ENCODE measurements at regions not wholly inside any gene's neighbourhood (a gene's known extent, or its start where the extent isn't known, plus 50 kb on each side); places are given as distances from the start of the nearest gene placed in this dataset.
"Not testable (repeated sequence)": the region's sequence is repeated elsewhere in the genome, so short reads cannot be mapped to it uniquely, and the experiment has no call there.

DNA sequence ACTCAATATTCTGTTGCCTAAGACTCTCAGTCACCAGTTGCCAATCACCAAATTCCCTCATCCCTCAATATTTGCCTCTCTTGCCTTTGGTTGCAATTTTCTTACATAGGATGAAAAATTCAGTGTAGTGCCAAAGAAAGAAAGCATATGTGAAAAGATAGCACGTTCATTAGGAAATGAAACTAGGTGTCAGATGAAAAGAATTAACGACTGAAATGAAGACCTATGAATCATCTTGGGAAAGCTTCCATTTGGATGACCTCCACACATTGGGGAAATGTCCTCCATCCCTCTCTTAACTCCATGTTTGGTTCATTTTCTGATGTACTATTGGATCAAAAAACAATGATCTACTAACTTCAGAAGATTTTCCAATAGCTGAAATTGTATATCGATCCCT is 145.1 kb upstream of the MEOX2 start:
- no peak overlapping the region for H3K9ac ChIP-seq
- peaks cover 5% of the 10 kb centered on the region; the same call in 1 of the 2 replicates for H3K4me1 ChIP-seq
- no peaks in the 10 kb centered on the region for H3K27me3 ChIP-seq
- TF ChIP-seq Cebpa-rat (IDR thresholded peaks at IDR 0.05) = no peak
- no peak overlapping the region for H3K27ac ChIP-seq
- H3K9me3 ChIP-seq = no peaks in the 10 kb centered on the region
- no peak overlapping the region for H3K4me3 ChIP-seq
- no peaks in the 10 kb centered on the region for H3K36me3 ChIP-seq
- H3K4me2 ChIP-seq = no peak overlapping the region
- H4K20me1 ChIP-seq = no peaks in the 10 kb centered on the region

- Histone ChIP-seq H3K4me1 (peaks cover 5% of the 10 kb centered on the region; the same call in 1 of the 2 replicates), H3K4me2 (no peak overlapping the region), H3K27ac (no peak overlapping the region), H4K20me1 (no peaks in the 10 kb centered on the region), H3K9ac (no peak overlapping the region), H3K36me3 (no peaks in the 10 kb centered on the region), H3K27me3 (no peaks in the 10 kb centered on the region), H3K4me3 (no peak overlapping the region), H3K9me3 (no peaks in the 10 kb centered on the region)
- no peak for TF ChIP-seq Cebpa-rat (IDR thresholded peaks at IDR 0.05)
Measured at GRCh38 chr7:15829691-15830090, 143.2 kb upstream of the MEOX2 start.

- Histone ChIP-seq H3K27me3 (no peaks in the 10 kb centered on the region), H3K4me3 (no peak overlapping the region), H3K4me2 (no peak overlapping the region), H4K20me1 (no peaks in the 10 kb centered on the region), H3K9ac (no peak overlapping the region), H3K27ac (no peak overlapping the region), H3K4me1 (peaks cover 5% of the 10 kb centered on the region; the same call in 1 of the 2 replicates), H3K9me3 (no peaks in the 10 kb centered on the region), H3K36me3 (no peaks in the 10 kb centered on the region)
- TF ChIP-seq Cebpa-rat (IDR thresholded peaks at IDR 0.05) = no peak
Measured at GRCh38 chr7:15828881-15829280, 142.4 kb upstream of the MEOX2 start.

DNA sequence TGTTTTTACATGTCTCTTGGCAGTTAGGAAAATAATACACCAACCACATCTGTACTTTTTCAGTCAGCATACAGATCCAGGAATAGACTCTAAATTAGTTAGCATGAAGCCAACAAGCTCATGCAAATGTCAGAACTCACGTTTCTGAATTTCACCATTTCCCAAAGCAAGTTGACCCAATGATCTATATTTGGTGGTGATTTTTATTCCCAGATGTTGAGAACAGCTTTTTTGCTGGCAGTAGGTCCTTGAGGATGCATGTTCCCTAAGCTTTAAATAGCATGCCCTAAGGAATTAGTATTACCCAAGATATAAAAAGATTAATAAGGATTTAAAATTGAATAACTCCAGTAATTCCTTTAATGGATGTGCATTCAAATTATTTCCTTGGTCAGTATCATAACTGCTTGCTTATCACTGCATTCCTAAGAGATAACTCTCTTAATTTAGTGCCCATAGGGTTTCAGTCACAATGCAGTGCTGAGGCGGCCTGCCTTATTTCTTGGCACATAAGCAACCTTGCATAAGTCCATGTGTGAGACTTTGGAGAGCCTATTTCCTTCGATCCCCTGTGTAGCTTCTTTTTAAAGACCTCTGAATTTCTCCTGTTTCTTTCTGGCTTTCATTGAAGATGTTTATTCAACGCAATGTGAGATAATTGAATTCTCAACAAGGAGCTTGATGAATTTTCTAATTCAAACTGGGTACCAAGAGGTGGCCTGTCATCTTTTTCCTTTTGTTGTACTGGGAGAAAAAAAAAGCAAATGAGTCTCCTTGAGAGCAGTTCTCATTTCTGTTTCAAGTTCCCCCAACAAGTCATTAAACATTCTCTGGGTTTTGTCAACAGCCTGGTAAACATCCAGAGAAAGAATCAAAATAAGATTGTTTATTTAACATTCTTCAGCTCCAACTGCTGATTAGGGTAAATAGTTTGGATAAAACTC is 135.3 kb upstream of the MEOX2 start:
- Histone ChIP-seq H3K4me1 (no peaks in the 10 kb centered on the region), H3K4me3 (no peak overlapping the region), H3K27me3 (no peaks in the 10 kb centered on the region), H3K9me3 (no peaks in the 10 kb centered on the region), H4K20me1 (no peaks in the 10 kb centered on the region), H3K4me2 (no peak overlapping the region), H3K9ac (no peak overlapping the region), H3K27ac (no peak overlapping the region), H3K36me3 (no peaks in the 10 kb centered on the region)
- TF ChIP-seq Cebpa-rat (IDR thresholded peaks at IDR 0.05) = no peak

GRCh38 chr7:15820319-15820718 is 133.8 kb upstream of the MEOX2 start:
- Histone ChIP-seq H3K4me3 (no peak overlapping the region), H3K36me3 (no peaks in the 10 kb centered on the region), H3K4me1 (no peaks in the 10 kb centered on the region), H3K27me3 (no peaks in the 10 kb centered on the region), H3K27ac (no peak overlapping the region), H4K20me1 (no peaks in the 10 kb centered on the region), H3K9me3 (no peaks in the 10 kb centered on the region), H3K4me2 (no peak overlapping the region), H3K9ac (no peak overlapping the region)
- no peak for TF ChIP-seq Cebpa-rat (IDR thresholded peaks at IDR 0.05)

DNA sequence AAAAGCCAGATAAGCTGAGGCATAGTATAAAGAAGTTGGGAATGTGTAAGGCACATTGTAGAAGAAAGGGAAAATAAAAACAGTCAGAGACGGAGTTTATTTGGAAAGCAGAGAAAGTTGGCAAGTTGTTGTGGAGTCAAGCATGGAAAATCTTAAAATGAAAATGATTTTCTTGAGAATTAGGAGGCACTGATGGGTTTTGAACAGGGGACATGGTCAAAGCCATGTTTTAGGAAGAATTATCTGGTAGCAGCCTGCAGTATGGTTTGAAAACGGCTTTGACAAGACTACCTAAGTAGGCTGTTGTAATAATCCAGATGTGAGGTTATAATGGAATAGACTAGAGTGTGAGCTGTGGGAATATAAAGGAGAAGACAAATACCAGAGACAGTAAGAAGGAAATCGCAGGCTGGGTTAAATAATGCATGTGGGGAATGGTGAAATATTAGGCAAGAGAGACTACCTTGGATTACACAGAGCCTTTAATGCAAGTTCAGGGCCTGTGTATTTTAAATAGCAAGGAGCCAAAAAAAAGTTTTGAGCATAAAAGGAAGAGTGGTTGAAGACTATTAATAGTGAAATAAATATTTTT is 130.4 kb upstream of the MEOX2 start:
- no peak for TF ChIP-seq Cebpa-rat (IDR thresholded peaks at IDR 0.05)
- no peaks in the 10 kb centered on the region for H4K20me1 ChIP-seq
- no peaks in the 10 kb centered on the region for H3K4me1 ChIP-seq
- no peaks in the 10 kb centered on the region for H3K27me3 ChIP-seq
- H3K4me2 ChIP-seq = no peak overlapping the region
- H3K36me3 ChIP-seq = no peaks in the 10 kb centered on the region
- no peaks in the 10 kb centered on the region for H3K9me3 ChIP-seq
- no peak overlapping the region for H3K27ac ChIP-seq
- H3K4me3 ChIP-seq = no peak overlapping the region
- no peak overlapping the region for H3K9ac ChIP-seq

DNA sequence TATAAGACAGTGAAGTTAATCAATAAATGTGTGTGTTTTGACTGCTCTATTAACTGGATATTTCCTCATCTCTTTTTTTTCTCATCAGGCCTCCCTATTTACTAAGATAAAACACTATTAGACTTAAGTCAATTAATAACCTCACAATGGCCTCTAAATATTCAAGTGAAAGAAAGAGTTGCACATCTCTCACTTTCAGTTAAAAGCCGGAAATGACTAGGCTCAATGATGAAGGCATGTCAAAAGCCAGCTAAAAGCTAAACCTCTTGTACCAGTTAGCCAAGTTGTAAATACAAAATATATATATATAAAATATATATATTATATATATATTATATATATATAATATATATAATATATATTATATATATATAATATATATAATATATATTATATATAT is 127.0 kb upstream of the MEOX2 start:
- no peak overlapping the region for H3K27ac ChIP-seq
- TF ChIP-seq Cebpa-rat (IDR thresholded peaks at IDR 0.05) = no peak

GRCh38 chr7:15810383-15810782 is 123.9 kb upstream of the MEOX2 start:
- not testable (repeated sequence) for H3K4me1 ChIP-seq, H3K9ac ChIP-seq, H3K36me3 ChIP-seq, H3K27ac ChIP-seq, H3K9me3 ChIP-seq, H4K20me1 ChIP-seq, H3K4me2 ChIP-seq, H3K4me3 ChIP-seq, H3K27me3 ChIP-seq

More for the DNA sequence above, 127.0 kb upstream of the MEOX2 start:
- no peaks in the 10 kb centered on the region for H4K20me1 ChIP-seq
- no peak overlapping the region for H3K4me2 ChIP-seq
- no peaks in the 10 kb centered on the region for H3K27me3 ChIP-seq
- H3K4me1 ChIP-seq = no peaks in the 10 kb centered on the region
- no peak overlapping the region for H3K9ac ChIP-seq
- H3K36me3 ChIP-seq = no peaks in the 10 kb centered on the region
- H3K4me3 ChIP-seq = no peak overlapping the region
- no peaks in the 10 kb centered on the region for H3K9me3 ChIP-seq

GRCh38 chr7:15809936-15810335 is 123.5 kb upstream of the MEOX2 start:
- not testable (repeated sequence) for H3K36me3 ChIP-seq, H4K20me1 ChIP-seq

GRCh38 chr7:15805891-15806290 is 119.4 kb upstream of the MEOX2 start:
- H3K9me3 ChIP-seq = no peaks in the 10 kb centered on the region
- TF ChIP-seq Cebpa-rat (IDR thresholded peaks at IDR 0.05) = no peak

More at GRCh38 chr7:15809936-15810335, 123.5 kb upstream of the MEOX2 start:
- H3K9ac ChIP-seq, H3K27me3 ChIP-seq, H3K4me1 ChIP-seq, H3K4me3 ChIP-seq, H3K27ac ChIP-seq, H3K4me2 ChIP-seq, H3K9me3 ChIP-seq: not testable (repeated sequence)

More at GRCh38 chr7:15805891-15806290, 119.4 kb upstream of the MEOX2 start:
- no peaks in the 10 kb centered on the region for H3K36me3 ChIP-seq
- H4K20me1 ChIP-seq = no peaks in the 10 kb centered on the region
- H3K27ac ChIP-seq = no peak overlapping the region
- no peak overlapping the region for H3K9ac ChIP-seq
- H3K4me3 ChIP-seq = no peak overlapping the region
- no peaks in the 10 kb centered on the region for H3K4me1 ChIP-seq
- no peak overlapping the region for H3K4me2 ChIP-seq
- no peaks in the 10 kb centered on the region for H3K27me3 ChIP-seq
